IMR-90 (cell line): ENCODE measurements at regions not wholly inside any gene's neighbourhood (a gene's known extent, or its start where the extent isn't known, plus 50 kb on each side); places are given as distances from the start of the nearest gene placed in this dataset.

Source experiments
- ATAC-seq: fragments of 200-7000 bp; cut with Tn5 transposase; 2 replicates; pipeline ENCODE4 v1.9.1; 2020; ENCODE audit warnings: low read depth, mild to moderate bottlenecking, moderate library complexity
- BruUV-seq: library from RNA; stranded (reverse); fragments of 400-500 nt; replicated peaks from 2 replicates; lab custom pipeline; 2021; lab: Mats Ljungman, UMichigan
- CTCF ChIA-PET: fragments of 300-600 bp; formaldehyde crosslinking; extraction: SDS; loops from one replicate; lab custom pipeline; 2021; ENCODE audit warnings: antibody characterized with exemption; lab: Yijun Ruan, JAX
- POLR2A ChIA-PET: fragments of 300-600 bp; sonication (Branson Sonifier 250); formaldehyde crosslinking; loops from one replicate; lab custom pipeline; 2022; ENCODE audit warnings: antibody characterized with exemption; ENCODE audit not compliant: unreplicated experiment; lab: Charles Lee
- DNase-seq: peaks from one replicate; pipeline ENCODE4 v3.0.0; 2013
- H2AFZ ChIP-seq: replicated peaks from 2 replicates; pipeline ENCODE3; 2013; ENCODE audit warnings: low read length, mild to moderate bottlenecking; ENCODE audit not compliant: poor library complexity
- H2AK5ac ChIP-seq: 2 replicates; pipeline ENCODE4 v1.6.1; 2013; ENCODE audit warnings: low read depth, low read length, inconsistent platforms
- H2AK9ac ChIP-seq: replicated peaks from 2 replicates; pipeline ENCODE3; 2013; ENCODE audit warnings: mild to moderate bottlenecking, low read depth, low read length, moderate library complexity; ENCODE audit not compliant: poor library complexity
- H2BK120ac ChIP-seq: 2 replicates; pipeline ENCODE4 v1.6.1; 2013; ENCODE audit warnings: low read depth, low read length, inconsistent platforms
- H2BK15ac ChIP-seq: 3 replicates; pipeline ENCODE4 v1.6.1; 2013; ENCODE audit warnings: low read depth, low read length, inconsistent platforms
- H2BK20ac ChIP-seq: 2 replicates; pipeline ENCODE4 v1.6.1; 2013; ENCODE audit warnings: low read depth, mild to moderate bottlenecking, inconsistent platforms, low read length, moderate library complexity
- H2BK5ac ChIP-seq: 2 replicates; pipeline ENCODE4 v1.6.1; 2013; ENCODE audit warnings: mild to moderate bottlenecking, low read depth, low read length, inconsistent platforms; ENCODE audit not compliant: poor library complexity, severe bottlenecking
- H3K14ac ChIP-seq: replicated peaks from 2 replicates; pipeline ENCODE4 v1.6.1; 2013; ENCODE audit warnings: low read depth, low read length, inconsistent platforms
- H3K18ac ChIP-seq: 2 replicates; pipeline ENCODE4 v1.6.1; 2013; ENCODE audit warnings: low read depth, low read length, control low read depth
- H3K23ac ChIP-seq: 2 replicates; pipeline ENCODE4 v1.6.1; 2013; ENCODE audit warnings: low read depth, low read length, inconsistent platforms
- H3K27ac ChIP-seq: 2 replicates; pipeline ENCODE4 v1.5.1; 2013; ENCODE audit warnings: mild to moderate bottlenecking, control low read depth, low read length; ENCODE audit not compliant: insufficient read depth
- H3K27me3 ChIP-seq: 2 replicates; pipeline ENCODE4 v1.6.1; 2013; ENCODE audit warnings: low read length; ENCODE audit not compliant: control insufficient read depth, insufficient read depth
- H3K36me3 ChIP-seq: 2 replicates; pipeline ENCODE4 v1.6.1; 2013; ENCODE audit warnings: low read length, mixed read lengths; ENCODE audit not compliant: control insufficient read depth, insufficient read depth
- H3K4ac ChIP-seq: 2 replicates; pipeline ENCODE4 v1.6.1; 2013; ENCODE audit warnings: low read depth, low read length, inconsistent platforms
- H3K4me1 ChIP-seq: 2 replicates; pipeline ENCODE4 v1.6.1; 2013; ENCODE audit warnings: low read length, mixed read lengths; ENCODE audit not compliant: control insufficient read depth, insufficient read depth
- H3K4me2 ChIP-seq: 2 replicates; pipeline ENCODE4 v1.6.1; 2013; ENCODE audit warnings: low read depth, mild to moderate bottlenecking, control low read depth, low read length, moderate library complexity
- H3K4me3 ChIP-seq: 2 replicates; pipeline ENCODE4 v1.5.1; 2013; ENCODE audit warnings: low read depth, mild to moderate bottlenecking, control low read depth, low read length, moderate library complexity; ENCODE audit not compliant: insufficient read depth
- H3K56ac ChIP-seq: 2 replicates; pipeline ENCODE4 v1.6.1; 2013; ENCODE audit warnings: low read length, inconsistent platforms; ENCODE audit not compliant: insufficient read depth; ENCODE audit errors: extremely low read depth
- H3K79me1 ChIP-seq, 2 experiments: 2 replicates each; pipeline ENCODE4 v1.6.1; 2013; ENCODE audit warnings: low read length in 2 of 2, inconsistent platforms in 1 of 2, low read depth in 1 of 2
- H3K9ac ChIP-seq: 2 replicates; pipeline ENCODE4 v1.6.1; 2013; ENCODE audit warnings: low read depth, low read length, control low read depth
- H3K9me1 ChIP-seq: 2 replicates; pipeline ENCODE4 v1.6.1; 2013; ENCODE audit warnings: low read length, inconsistent platforms; ENCODE audit not compliant: insufficient read depth
- H3K9me3 ChIP-seq: 2 replicates; pipeline ENCODE4 v1.6.1; 2013; ENCODE audit warnings: low read length; ENCODE audit not compliant: control insufficient read depth, insufficient read depth
- H4K20me1 ChIP-seq: 2 replicates; pipeline ENCODE4 v1.6.1; 2013; ENCODE audit warnings: low read length, inconsistent platforms; ENCODE audit not compliant: insufficient read depth
- H4K5ac ChIP-seq: 2 replicates; pipeline ENCODE4 v1.6.1; 2013; ENCODE audit warnings: mild to moderate bottlenecking, low read depth, low read length, control low read depth
- H4K8ac ChIP-seq, 2 experiments: 2 replicates each; pipeline ENCODE4 v1.6.1; 2013; ENCODE audit warnings: low read depth in 2 of 2, low read length in 2 of 2, control low read depth in 1 of 2, inconsistent platforms in 1 of 2
- H4K91ac ChIP-seq: 2 replicates; pipeline ENCODE4 v1.6.1; 2013; ENCODE audit warnings: low read depth, low read length, inconsistent platforms; ENCODE audit not compliant: insufficient read depth
- CEBPB ChIP-seq: IDR thresholded peaks from 2 replicates; pipeline ENCODE4 v1.6.1; 2012; ENCODE audit warnings: low read depth, low read length, improper control_type of control experiment
- RCOR1 ChIP-seq: IDR thresholded peaks from 2 replicates; pipeline ENCODE4 v1.6.1; 2012; ENCODE audit warnings: mild to moderate bottlenecking, low read length, improper control_type of control experiment; ENCODE audit not compliant: insufficient replicate concordance
- whole genome bisulfite sequencing, 2 experiments: methylation state at CpG; one replicate each; pipeline versions ENCODE4 v1.1.5 to v1.1.7; 2013; ENCODE audit warnings: missing lambda C conversion rate in 2 of 2; ENCODE audit not compliant: insufficient read length in 1 of 2; ENCODE audit errors: extremely low coverage in 2 of 2; 5-methylcytosine and 5-hydroxymethylcytosine counted together
- dilution Hi-C: fragments of 300-500 bp; cut with HindIII; formaldehyde crosslinking; loops from one replicate; pipeline ENCODE4 v1.14.3; 2018; ENCODE audit warnings: low sequenced_read_pairs; ENCODE audit not compliant: unreplicated experiment
- in situ Hi-C: fragments of 300-500 bp; cut with MboI; formaldehyde crosslinking; loops from 3 replicates; pipeline ENCODE4 v1.14.3; 2019; ENCODE audit warnings: low sequenced_read_pairs, inconsistent platforms, mixed read lengths
- intact Hi-C: fragments of 100-400 bp; cut with micrococcal nuclease; formaldehyde crosslinking; loops from 2 replicates; pipeline ENCODE4 v1.10.0; 2022

- in situ Hi-C loops (no loop called here), dilution Hi-C loops (no loop called here), intact Hi-C loops (no loop called here)
- H3K18ac ChIP-seq, result no peak overlapping the region
- no peaks in the 10 kb centered on the region for H3K36me3 ChIP-seq
- no peak overlapping the region for H3K23ac ChIP-seq
- H4K8ac ChIP-seq, result no peak overlapping the region
- H2AK9ac ChIP-seq, result no peak overlapping the region
- H2BK15ac ChIP-seq, result no peak overlapping the region
- no peak overlapping the region for H3K9ac ChIP-seq
- DNase-seq, result no peak
- ChIA-PET POLR2A (no interaction called here), CTCF (no interaction called here)
- H4K5ac ChIP-seq, result no peak overlapping the region
- no peaks in the 10 kb centered on the region for H3K9me1 ChIP-seq
- no peaks in the 10 kb centered on the region for H3K4me1 ChIP-seq
- no peak overlapping the region for H3K4me2 ChIP-seq
- no peak overlapping the region for H4K91ac ChIP-seq
- no peak overlapping the region for H2AK5ac ChIP-seq
- H2BK20ac ChIP-seq, result no peak overlapping the region
- H3K4me3 ChIP-seq, result no peak overlapping the region
- H3K4ac ChIP-seq, result no peak overlapping the region
- no peaks in the 10 kb centered on the region for H4K20me1 ChIP-seq
- H2BK5ac ChIP-seq, result no peak overlapping the region
- no peak for ATAC-seq
- no CpG with 5 or more reads among the region's 7 CpGs for WGBS, 2 experiments
- H3K27me3 ChIP-seq, result no peaks in the 10 kb centered on the region
- H3K27ac ChIP-seq, result no peak overlapping the region
- H3K14ac ChIP-seq, result no peak overlapping the region
- H3K56ac ChIP-seq, result no peak overlapping the region
- no TSS peak for BruUV-seq
- no peak overlapping the region for H2AFZ ChIP-seq
- H3K79me1 ChIP-seq, result no peaks in the 10 kb centered on the region
- H2BK120ac ChIP-seq, result no peak overlapping the region
- TF ChIP-seq RCOR1, result no peak
- TF ChIP-seq CEBPB, result no peak
- H3K9me3 ChIP-seq, result peaks cover 18% of the 10 kb centered on the region
Measured at GRCh38 chr5:4647955-4648354, 492.2 kb upstream of the ADAMTS16 start.
